Spinal cord (tissue), 9 donors: ENCODE measurements at regions not wholly inside any gene's neighbourhood (a gene's known extent, or its start where the extent isn't known, plus 50 kb on each side); places are given as distances from the start of the nearest gene placed in this dataset.
"Not testable (repeated sequence)": the region's sequence is repeated elsewhere in the genome, so short reads cannot be mapped to it uniquely, and the experiment has no call there.

ENCODE experiments used
- DNase-seq, 6 donors: peaks; one replicate each; pipeline versions ENCODE4 v3.0.0 to v3.0.0-alpha.2; 2013 to 2015; ENCODE audit warnings: low spot score in 6 of 6, low read depth in 4 of 6
- H3K27ac ChIP-seq: one replicate; pipeline ENCODE4 v1.5.1; 2013; ENCODE audit warnings: low read depth, low read length, control low read depth
- H3K27me3 ChIP-seq: one replicate; pipeline ENCODE4 v1.6.1; 2013; ENCODE audit warnings: low read length; ENCODE audit not compliant: control insufficient read depth, insufficient read depth
- H3K36me3 ChIP-seq: one replicate; pipeline ENCODE4 v1.6.1; 2013; ENCODE audit warnings: low read length; ENCODE audit not compliant: control insufficient read depth, insufficient read depth
- H3K4me1 ChIP-seq: one replicate; pipeline ENCODE4 v1.6.1; 2013; ENCODE audit warnings: low read length; ENCODE audit not compliant: control insufficient read depth, insufficient read depth
- H3K4me3 ChIP-seq: one replicate; pipeline ENCODE4 v1.5.1; 2013; ENCODE audit warnings: low read depth, low read length, control low read depth
- H3K9me3 ChIP-seq: one replicate; pipeline ENCODE4 v1.6.1; 2013; ENCODE audit warnings: low read length; ENCODE audit not compliant: control insufficient read depth, insufficient read depth
- WGBS: methylation state at CpG from one replicate; pipeline ENCODE4 v1.1.5; 2013; ENCODE audit warnings: missing lambda C conversion rate; ENCODE audit not compliant: insufficient coverage; 5-methylcytosine and 5-hydroxymethylcytosine counted together
- donor health status: healthy.

GRCh38 chr3:163422671-163423070 is 1655.6 kb downstream of the SI start:
- peaks cover 1% of the 10 kb centered on the region for H3K9me3 ChIP-seq
- H3K27ac ChIP-seq = no peak overlapping the region
- WGBS = 96% methylated on average over 3 of the region's 3 CpGs
- no peak for DNase-seq
- H3K4me3 ChIP-seq = no peak overlapping the region
- H3K4me1 ChIP-seq = no peaks in the 10 kb centered on the region
- no peaks in the 10 kb centered on the region for H3K36me3 ChIP-seq
- no peaks in the 10 kb centered on the region for H3K27me3 ChIP-seq

- Histone ChIP-seq H3K36me3 (no peaks in the 10 kb centered on the region), H3K4me1 (no peaks in the 10 kb centered on the region), H3K9me3 (no peaks in the 10 kb centered on the region), H3K27ac (no peak overlapping the region), H3K27me3 (no peaks in the 10 kb centered on the region), H3K4me3 (no peak overlapping the region)
- no peak for DNase-seq
- WGBS = 94% methylated on average over 3 of the region's 3 CpGs
Measured at GRCh38 chr3:163391407-163392181, 1686.7 kb downstream of the SI start.

GRCh38 chr3:163384383-163384782 is 1693.9 kb downstream of the SI start:
- no peaks in the 10 kb centered on the region for H3K27me3 ChIP-seq
- no CpG with 5 or more reads among the region's 1 CpG for WGBS
- H3K27ac ChIP-seq = no peak overlapping the region
- H3K9me3 ChIP-seq = no peaks in the 10 kb centered on the region
- DNase-seq = no peak
- H3K4me1 ChIP-seq = no peaks in the 10 kb centered on the region
- no peak overlapping the region for H3K4me3 ChIP-seq
- H3K36me3 ChIP-seq = no peaks in the 10 kb centered on the region

- DNase-seq = no peak
- no peaks in the 10 kb centered on the region for H3K4me1 ChIP-seq
- WGBS = 56% methylated on average over 1 of the region's 2 CpGs
Measured at GRCh38 chr3:163382183-163382582, 1696.1 kb downstream of the SI start.

GRCh38 chr3:163368168-163368567 is 1710.1 kb downstream of the SI start:
- Histone ChIP-seq H3K27me3 (no peaks in the 10 kb centered on the region), H3K36me3 (no peaks in the 10 kb centered on the region), H3K9me3 (no peaks in the 10 kb centered on the region), H3K4me3 (no peak overlapping the region), H3K27ac (no peak overlapping the region), H3K4me1 (no peaks in the 10 kb centered on the region)
- peak in 1 of 6 donors; percentile 21 for DNase-seq

More at GRCh38 chr3:163382183-163382582, 1696.1 kb downstream of the SI start:
- Histone ChIP-seq H3K27ac (no peak overlapping the region), H3K9me3 (no peaks in the 10 kb centered on the region), H3K36me3 (no peaks in the 10 kb centered on the region), H3K4me3 (no peak overlapping the region), H3K27me3 (no peaks in the 10 kb centered on the region)

GRCh38 chr3:163364717-163365116 is 1713.6 kb downstream of the SI start:
- no peaks in the 10 kb centered on the region for H3K9me3 ChIP-seq
- no peak for DNase-seq
- no CpG with 5 or more reads among the region's 4 CpGs for WGBS
- no peaks in the 10 kb centered on the region for H3K27me3 ChIP-seq
- H3K27ac ChIP-seq = no peak overlapping the region
- no peak overlapping the region for H3K4me3 ChIP-seq
- no peaks in the 10 kb centered on the region for H3K4me1 ChIP-seq
- H3K36me3 ChIP-seq = no peaks in the 10 kb centered on the region

GRCh38 chr3:163362151-163362550 is 1716.1 kb downstream of the SI start:
- no peaks in the 10 kb centered on the region for H3K4me1 ChIP-seq
- H3K9me3 ChIP-seq = peaks cover under 1% of the 10 kb centered on the region
- no peaks in the 10 kb centered on the region for H3K27me3 ChIP-seq
- WGBS = no CpG with 5 or more reads among the region's 2 CpGs
- peak in 1 of 6 donors; percentile 53 for DNase-seq
- H3K27ac ChIP-seq = no peak overlapping the region
- H3K4me3 ChIP-seq = no peak overlapping the region
- no peaks in the 10 kb centered on the region for H3K36me3 ChIP-seq

GRCh38 chr3:163361357-163361878 is 1716.9 kb downstream of the SI start:
- not testable (repeated sequence) for H3K27ac ChIP-seq, H3K4me1 ChIP-seq, H3K4me3 ChIP-seq, DNase-seq, H3K36me3 ChIP-seq, H3K9me3 ChIP-seq, H3K27me3 ChIP-seq
- WGBS = 100% methylated on average over 1 of the region's 17 CpGs

- no peaks in the 10 kb centered on the region for H3K27me3 ChIP-seq
- H3K9me3 ChIP-seq = no peaks in the 10 kb centered on the region
- H3K36me3 ChIP-seq = no peaks in the 10 kb centered on the region
- no peaks in the 10 kb centered on the region for H3K4me1 ChIP-seq
- H3K27ac ChIP-seq = no peak overlapping the region
- DNase-seq = no peak
- no CpG with 5 or more reads among the region's 3 CpGs for WGBS
- H3K4me3 ChIP-seq = no peak overlapping the region
Measured at GRCh38 chr3:163347944-163348343, 1730.4 kb downstream of the SI start.

GRCh38 chr3:163335429-163335828 is 1742.9 kb downstream of the SI start:
- Histone ChIP-seq H3K9me3 (peaks cover 8% of the 10 kb centered on the region), H3K36me3 (no peaks in the 10 kb centered on the region), H3K27me3 (no peaks in the 10 kb centered on the region), H3K27ac (no peak overlapping the region), H3K4me1 (no peaks in the 10 kb centered on the region), H3K4me3 (no peak overlapping the region)
- 50% methylated on average over 1 of the region's 1 CpG for WGBS
- no peak for DNase-seq
